NCI-H82 treated with DMSO at 0.1 percent for 48 hours (cell line): ENCODE measurements at regions not wholly inside any gene's neighbourhood (a gene's known extent, or its start where the extent isn't known, plus 50 kb on each side); places are given as distances from the start of the nearest gene placed in this dataset.
A peak's percentile ranks its signal among the peaks of the same experiment; 100 is the strongest.

ENCODE experiments used
- DNase-seq: peaks from one replicate; lab custom pipeline; 2025; ENCODE audit not compliant: unreplicated experiment; lab: John Stamatoyannopoulos, UW

- DNase-seq, result no peak
These were observed 420.6 kb downstream of the COL12A1 start for GRCh38 chr6:74785236-74785635.

GRCh38 chr6:74782346-74782745 lies 423.5 kb downstream of the COL12A1 start:
- no peak for DNase-seq

GRCh38 chr6:74780831-74781230 lies 425.0 kb downstream of the COL12A1 start:
- no peak for DNase-seq

- DNase-seq, result no peak
These were observed 437.1 kb downstream of the COL12A1 start for GRCh38 chr6:74768738-74769137.

- DNase-seq, result no peak
These were observed 437.7 kb downstream of the COL12A1 start for GRCh38 chr6:74768120-74768519.

GRCh38 chr6:74765486-74765885 lies 440.4 kb downstream of the COL12A1 start:
- DNase-seq, result no peak

- no peak for DNase-seq
These were observed 441.4 kb downstream of the COL12A1 start for GRCh38 chr6:74764486-74764885.

GRCh38 chr6:74762841-74763240 lies 443.0 kb downstream of the COL12A1 start:
- no peak for DNase-seq

DNA sequence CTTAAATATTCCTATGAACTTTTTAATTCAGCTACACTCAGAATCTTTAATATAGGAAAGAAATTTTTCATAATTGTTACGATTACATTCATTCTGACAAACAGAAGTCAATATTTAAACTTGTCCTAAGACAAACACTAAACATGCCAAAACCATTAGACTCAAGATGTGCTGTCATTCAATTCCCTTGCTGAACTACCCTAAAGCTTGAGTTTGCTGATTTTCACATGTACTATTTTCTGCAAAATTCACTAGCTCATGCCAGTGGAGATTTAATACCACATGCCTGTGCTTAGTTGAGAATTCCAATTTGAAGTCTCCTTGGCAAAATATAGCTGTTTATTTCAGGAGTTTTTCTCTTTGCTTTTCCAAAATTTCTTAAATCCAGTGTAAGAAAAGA lies 448.0 kb downstream of the COL12A1 start:
- no peak for DNase-seq

DNA sequence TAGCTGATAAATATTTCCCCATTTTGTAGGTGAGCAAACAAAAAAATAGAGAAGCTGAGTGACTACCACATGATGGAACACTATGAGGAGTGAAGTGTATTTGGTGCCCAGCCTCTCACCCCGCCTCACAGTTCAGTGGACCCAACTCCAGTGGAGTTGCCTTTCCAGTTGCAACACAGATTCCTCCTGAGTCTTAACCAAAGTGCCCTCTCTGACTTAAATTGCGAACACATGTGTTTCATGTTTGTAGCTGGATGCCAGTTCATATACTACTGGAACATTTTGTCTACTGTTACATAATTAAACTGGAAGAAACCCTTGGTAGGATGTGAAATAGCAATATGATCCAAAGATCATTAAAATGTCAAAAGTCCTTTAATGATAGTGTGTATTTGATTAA lies 448.9 kb downstream of the COL12A1 start:
- no peak for DNase-seq

DNA sequence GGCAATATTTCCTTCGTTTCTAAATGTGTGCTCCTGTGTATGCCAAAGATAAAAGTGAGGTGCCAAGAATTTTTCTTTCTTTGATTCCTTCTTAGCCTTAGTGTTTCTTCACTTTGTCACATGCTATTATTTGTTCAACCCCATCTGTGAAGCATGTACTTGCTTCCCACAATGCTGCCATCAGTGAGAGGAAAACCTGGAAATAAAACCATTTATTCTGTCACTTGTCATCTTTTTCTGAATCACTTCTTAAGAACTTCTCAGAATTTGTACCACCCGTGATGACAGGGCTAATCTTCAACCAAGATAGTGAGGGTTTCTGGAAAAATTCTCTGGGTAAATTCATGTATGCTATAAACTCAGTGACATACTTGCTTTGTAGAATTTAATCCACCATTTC lies 450.1 kb downstream of the COL12A1 start:
- DNase-seq, result no peak

DNA sequence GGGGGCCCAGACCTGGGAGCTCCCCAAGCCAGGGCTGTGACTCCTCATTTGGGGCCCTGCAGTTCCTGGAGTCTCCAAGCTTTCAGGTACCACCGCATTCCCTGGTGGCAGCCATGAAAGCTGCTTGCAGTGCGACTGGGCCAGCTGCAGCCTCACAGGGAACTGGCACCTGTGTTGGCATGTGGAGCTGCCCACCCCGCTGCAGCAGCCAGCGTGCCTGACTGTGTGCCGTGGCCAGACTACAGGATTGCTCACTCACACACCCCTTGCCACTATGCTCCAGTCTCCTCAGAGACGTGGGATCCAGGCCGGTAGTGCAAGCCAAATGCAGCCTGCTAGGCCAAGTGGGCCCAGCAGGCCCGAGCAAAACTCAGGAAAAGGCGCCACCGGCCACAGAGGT lies 450.7 kb downstream of the COL12A1 start:
- DNase-seq, result no peak

DNA sequence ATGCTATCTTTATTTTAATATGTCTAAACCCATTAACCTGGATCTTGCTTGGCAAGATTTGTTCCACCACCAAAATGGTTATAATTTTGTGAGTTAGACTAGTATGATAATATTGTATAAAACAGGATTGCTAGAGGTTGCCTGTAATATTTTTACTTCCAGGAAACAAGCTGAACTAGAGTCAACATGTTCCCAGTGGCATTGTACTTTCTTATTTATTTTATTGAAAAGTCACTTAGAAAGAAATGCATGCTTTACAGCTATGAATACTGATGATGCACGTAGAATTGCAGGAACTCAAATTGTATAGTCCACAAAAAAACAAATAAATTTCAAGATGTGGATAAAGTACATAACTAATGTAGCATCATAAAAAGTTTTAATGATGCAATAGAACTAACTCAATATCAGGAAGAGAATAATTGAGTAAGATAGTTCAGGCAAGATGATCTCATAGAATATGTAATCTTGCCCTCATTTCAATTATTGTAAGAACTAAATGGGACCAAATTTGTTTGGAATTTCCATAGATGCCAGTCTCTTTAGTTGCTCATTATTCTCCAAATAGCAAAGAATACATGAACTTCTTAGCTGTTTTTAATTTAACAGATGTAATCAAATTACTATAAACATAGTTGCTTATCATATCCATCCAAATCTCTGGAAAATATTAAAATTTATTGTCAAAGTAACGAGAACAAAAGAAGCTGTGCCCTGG lies 451.8 kb downstream of the COL12A1 start:
- DNase-seq, result no peak

DNA sequence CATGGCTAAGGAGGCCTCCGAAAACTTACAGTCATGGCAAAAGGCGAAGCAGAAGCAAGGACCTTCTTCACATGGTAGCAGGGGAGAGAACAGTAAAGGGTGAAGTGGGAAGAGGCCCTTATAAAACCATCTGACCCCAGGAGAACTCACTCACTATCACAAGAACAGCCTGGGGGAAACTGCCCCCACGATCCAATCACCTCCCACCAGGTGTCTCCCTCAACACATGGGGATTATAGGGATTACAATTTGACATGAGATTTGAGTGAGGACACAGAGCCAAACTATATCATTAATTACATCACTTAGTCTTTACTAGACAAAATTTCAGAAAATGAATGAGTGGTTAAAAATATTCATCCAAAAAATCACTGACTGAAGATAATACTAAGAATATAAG lies 453.6 kb downstream of the COL12A1 start:
- DNase-seq, result peak; percentile 18

DNA sequence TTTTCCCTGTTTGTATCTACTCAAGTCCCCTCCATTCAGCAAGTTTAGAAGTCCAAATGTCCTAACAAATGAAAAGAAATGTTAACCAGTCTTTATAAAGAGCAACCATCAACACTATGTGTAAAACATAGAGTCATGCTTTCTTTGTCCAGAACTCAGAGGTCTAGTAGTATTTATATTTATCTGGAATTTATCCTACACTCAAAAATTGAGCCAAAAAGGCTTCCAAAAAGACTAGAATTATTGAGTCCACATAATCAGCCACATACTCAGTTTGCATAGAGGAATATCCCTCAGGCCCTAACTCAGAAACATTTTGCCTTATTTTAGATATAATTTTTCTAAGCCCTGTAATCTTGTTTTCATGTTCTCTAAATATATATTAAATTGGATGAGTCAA lies 455.0 kb downstream of the COL12A1 start:
- no peak for DNase-seq

DNA sequence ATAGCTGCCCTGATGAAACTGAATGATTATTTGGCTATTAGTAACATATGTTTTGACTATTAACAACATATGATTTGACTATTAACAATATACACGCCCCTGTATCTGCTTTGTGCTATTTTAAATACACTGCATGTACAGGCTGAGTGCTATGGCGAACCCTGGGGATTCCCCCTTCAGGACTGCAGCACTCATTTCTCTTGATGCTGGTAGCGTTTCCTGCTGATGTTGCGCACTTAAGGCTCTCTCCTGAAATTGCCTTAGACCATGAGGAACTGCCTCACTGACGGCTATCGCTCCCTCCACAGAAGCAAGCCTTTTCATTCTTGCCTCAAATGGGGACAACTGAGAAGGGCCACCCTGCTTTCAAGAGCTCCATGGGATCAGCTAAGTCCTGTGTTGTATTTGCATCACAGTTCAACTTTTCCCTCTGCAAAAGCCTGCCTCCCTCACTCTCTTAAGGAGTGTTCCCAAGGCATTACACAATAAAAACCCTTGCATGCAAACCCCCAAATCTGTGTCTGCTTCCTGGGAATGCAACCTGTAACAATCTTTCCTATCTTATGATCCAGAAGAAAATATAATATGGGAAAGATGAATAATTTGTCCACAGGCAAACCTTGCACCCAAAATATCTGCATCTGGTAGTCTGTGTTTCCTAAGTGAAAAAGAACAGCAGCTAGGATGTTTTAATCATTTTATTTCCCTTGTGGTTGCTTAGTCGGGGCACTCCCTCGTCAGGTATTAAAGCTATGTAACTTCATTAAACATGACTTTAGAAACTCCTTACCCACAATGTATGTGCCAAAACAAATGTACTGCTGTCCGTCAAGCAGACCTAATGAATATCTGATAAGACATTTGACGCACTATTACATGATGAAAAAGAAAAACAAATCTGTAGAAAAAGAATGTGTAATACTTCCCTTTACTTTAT lies 456.4 kb downstream of the COL12A1 start:
- no peak for DNase-seq

GRCh38 chr6:74745670-74746069 lies 460.2 kb downstream of the COL12A1 start:
- no peak for DNase-seq

- DNase-seq, result no peak
These were observed 462.9 kb downstream of the COL12A1 start for GRCh38 chr6:74742793-74743508.

DNA sequence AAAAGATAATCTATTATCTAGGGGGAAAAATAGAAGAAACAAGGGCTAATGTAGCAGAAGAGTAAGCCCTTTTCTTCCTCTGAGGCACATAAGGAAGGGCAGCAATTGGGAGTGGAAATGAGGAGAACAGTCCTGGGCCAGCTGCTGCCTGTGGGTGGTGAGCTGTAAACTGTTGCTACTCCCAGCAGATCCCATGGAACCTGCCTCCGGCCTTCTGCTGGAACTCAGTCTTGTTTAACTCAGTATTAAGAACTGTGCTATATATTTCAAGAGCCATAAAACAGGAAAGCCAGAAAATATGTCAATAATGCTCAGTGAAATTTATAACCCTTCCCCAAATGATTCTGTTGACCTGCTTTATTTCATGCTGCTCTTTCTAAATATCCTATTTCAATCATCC lies 464.2 kb downstream of the COL12A1 start:
- no peak for DNase-seq

DNA sequence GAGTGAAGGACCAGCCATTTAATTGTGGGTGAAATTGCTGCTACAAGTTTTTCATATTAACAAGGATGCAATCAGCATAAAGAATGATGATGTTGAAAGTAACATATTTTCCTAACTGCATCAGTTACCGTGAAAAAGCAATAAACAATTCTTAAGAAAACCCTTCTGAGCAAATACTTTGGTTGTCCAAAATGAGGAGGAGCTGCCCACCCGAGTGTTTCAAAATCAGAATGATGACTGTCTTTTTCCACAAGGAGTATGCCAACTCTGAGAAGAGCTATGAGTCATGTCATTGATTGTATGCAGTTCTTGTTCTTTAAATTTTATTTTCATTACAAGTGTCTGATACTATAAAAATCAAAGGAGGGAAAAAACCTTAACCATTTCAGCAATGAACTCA lies 470.5 kb downstream of the COL12A1 start:
- DNase-seq, result no peak

GRCh38 chr6:74734901-74735300 lies 471.0 kb downstream of the COL12A1 start:
- no peak for DNase-seq
